Lower leg skin (tissue), 3 donors: ENCODE measurements at regions not wholly inside any gene's neighbourhood (a gene's known extent, or its start where the extent isn't known, plus 50 kb on each side); places are given as distances from the start of the nearest gene placed in this dataset.
"Not testable (repeated sequence)": the region's sequence is repeated elsewhere in the genome, so short reads cannot be mapped to it uniquely, and the experiment has no call there.

ENCODE experiments used
- CTCF ChIP-seq, 3 donors: fragments of 450-650 bp; IDR thresholded peaks; one replicate each; pipeline ENCODE4 v1.5.1; 2016; ENCODE audit warnings: antibody characterized with exemption in 3 of 3, mild to moderate bottlenecking in 3 of 3, moderate library complexity in 2 of 3
- POLR2A ChIP-seq, 2 donors: fragments of 450-650 bp; IDR thresholded peaks; one replicate each; pipeline ENCODE4 v1.6.1; 2016 to 2017; ENCODE audit warnings: antibody characterized with exemption in 2 of 2, mild to moderate bottlenecking in 1 of 2, moderate library complexity in 1 of 2

- not testable (repeated sequence) for TF ChIP-seq CTCF, POLR2A (IDR thresholded peaks at IDR 0.05)
These were observed 65.6 kb upstream of the SLC39A8 start for GRCh38 chr4:102410884-102411283.
